IMR-90 (cell line): ENCODE measurements at regions not wholly inside any gene's neighbourhood (a gene's known extent, or its start where the extent isn't known, plus 50 kb on each side); places are given as distances from the start of the nearest gene placed in this dataset.

ENCODE experiments used
- CEBPB ChIP-seq: IDR thresholded peaks from 2 replicates; pipeline ENCODE4 v1.6.1; 2012; ENCODE audit warnings: low read depth, low read length, improper control_type of control experiment
- MAFK ChIP-seq: IDR thresholded peaks from 2 replicates; pipeline ENCODE4 v1.6.1; 2012; ENCODE audit warnings: low read depth, low read length, improper control_type of control experiment
- MAZ ChIP-seq: IDR thresholded peaks from 2 replicates; pipeline ENCODE4 v1.6.1; 2012; ENCODE audit warnings: low read depth, mild to moderate bottlenecking, low read length, improper control_type of control experiment, moderate library complexity, borderline replicate concordance
- MXI1 ChIP-seq: IDR thresholded peaks from 2 replicates; pipeline ENCODE4 v1.6.1; 2012; ENCODE audit warnings: low read depth, mild to moderate bottlenecking, low read length, moderate library complexity, borderline replicate concordance
- NFE2L2 ChIP-seq: fragments of 150-350 bp; IDR thresholded peaks from 2 replicates; pipeline ENCODE4 v1.6.1; 2016; ENCODE audit warnings: low read depth, mild to moderate bottlenecking, low read length
- POLR2A ChIP-seq: IDR thresholded peaks from 2 replicates; pipeline ENCODE4 v1.6.1; 2012; ENCODE audit warnings: mild to moderate bottlenecking, low read depth, low read length
- RAD21 ChIP-seq: IDR thresholded peaks from 2 replicates; pipeline ENCODE4 v1.6.1; 2012; ENCODE audit warnings: low read length, improper control_type of control experiment
- RFX5 ChIP-seq: IDR thresholded peaks from 2 replicates; pipeline ENCODE4 v1.8.0; 2012; ENCODE audit warnings: low read depth, mild to moderate bottlenecking, low read length, moderate library complexity
- SMC3 ChIP-seq: fragments of 150-350 bp; IDR thresholded peaks from 2 replicates; pipeline ENCODE4 v1.6.1; 2016; ENCODE audit warnings: low read depth, mild to moderate bottlenecking, antibody characterized with exemption, low read length, moderate library complexity
- TF ChIP-seq, protein P1 (sequence below): conservative IDR thresholded peaks from 2 replicates; pipeline ENCODE4 v1.5.1; 2012; ENCODE audit warnings: mild to moderate bottlenecking, low read depth, low read length, improper control_type of control experiment
- TF ChIP-seq, protein P2 (sequence below): fragments of 150-350 bp; IDR thresholded peaks from 2 replicates; pipeline ENCODE4 v1.6.1; 2017; ENCODE audit warnings: mild to moderate bottlenecking, antibody characterized with exemption, low read length, low read depth
- TF ChIP-seq, protein P3 (sequence below): fragments of 150-350 bp; IDR thresholded peaks from 2 replicates; pipeline ENCODE4 v1.6.1; 2016; ENCODE audit warnings: low read depth, mild to moderate bottlenecking, low read length, moderate library complexity, borderline replicate concordance

DNA sequence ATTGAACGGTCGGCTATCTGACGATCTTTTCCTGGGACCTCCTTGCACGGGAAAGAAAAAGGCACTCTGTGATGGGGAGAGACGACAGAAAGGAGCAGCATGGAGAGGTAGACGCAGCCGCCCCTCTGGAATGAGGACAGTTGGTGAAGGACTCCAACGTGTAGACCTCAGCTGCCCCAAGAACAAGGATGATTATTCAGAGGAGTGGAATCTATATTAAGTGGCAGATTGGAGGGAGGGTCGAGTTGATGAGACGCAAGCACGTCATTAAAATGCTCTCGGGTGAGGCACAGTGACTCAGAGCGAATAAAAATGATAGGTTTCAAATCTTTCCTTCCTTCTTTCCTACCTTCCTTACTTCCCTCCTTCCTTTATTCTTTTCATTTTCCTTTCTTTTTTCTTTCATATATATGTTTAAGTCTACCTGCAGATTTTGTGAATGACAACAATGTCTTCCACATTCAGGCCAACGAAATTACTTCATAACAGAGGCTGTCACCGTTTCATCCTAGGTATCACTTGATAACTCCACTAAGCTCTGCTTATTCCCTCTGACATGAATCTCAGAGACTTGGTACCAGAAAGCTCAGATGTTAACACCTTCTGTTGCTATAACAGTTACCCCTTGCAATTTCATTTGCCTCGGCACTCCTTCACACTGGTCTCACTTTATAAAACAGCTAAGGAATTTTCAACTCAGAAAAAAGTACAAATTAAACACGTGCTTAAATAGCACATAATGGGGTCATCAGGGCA, 110.0 kb upstream of the PPARGC1A start:
- TF ChIP-seq, protein P1, sequence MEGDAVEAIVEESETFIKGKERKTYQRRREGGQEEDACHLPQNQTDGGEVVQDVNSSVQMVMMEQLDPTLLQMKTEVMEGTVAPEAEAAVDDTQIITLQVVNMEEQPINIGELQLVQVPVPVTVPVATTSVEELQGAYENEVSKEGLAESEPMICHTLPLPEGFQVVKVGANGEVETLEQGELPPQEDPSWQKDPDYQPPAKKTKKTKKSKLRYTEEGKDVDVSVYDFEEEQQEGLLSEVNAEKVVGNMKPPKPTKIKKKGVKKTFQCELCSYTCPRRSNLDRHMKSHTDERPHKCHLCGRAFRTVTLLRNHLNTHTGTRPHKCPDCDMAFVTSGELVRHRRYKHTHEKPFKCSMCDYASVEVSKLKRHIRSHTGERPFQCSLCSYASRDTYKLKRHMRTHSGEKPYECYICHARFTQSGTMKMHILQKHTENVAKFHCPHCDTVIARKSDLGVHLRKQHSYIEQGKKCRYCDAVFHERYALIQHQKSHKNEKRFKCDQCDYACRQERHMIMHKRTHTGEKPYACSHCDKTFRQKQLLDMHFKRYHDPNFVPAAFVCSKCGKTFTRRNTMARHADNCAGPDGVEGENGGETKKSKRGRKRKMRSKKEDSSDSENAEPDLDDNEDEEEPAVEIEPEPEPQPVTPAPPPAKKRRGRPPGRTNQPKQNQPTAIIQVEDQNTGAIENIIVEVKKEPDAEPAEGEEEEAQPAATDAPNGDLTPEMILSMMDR = no peak
- TF ChIP-seq SMC3 = no peak
- no peak for TF ChIP-seq MXI1
- no peak for TF ChIP-seq POLR2A
- TF ChIP-seq MAZ = no peak
- TF ChIP-seq CEBPB = no peak
- no peak for TF ChIP-seq RFX5
- TF ChIP-seq RAD21 = no peak
- no peak for TF ChIP-seq MAFK
- no peak for TF ChIP-seq NFE2L2
- TF ChIP-seq, protein P2, sequence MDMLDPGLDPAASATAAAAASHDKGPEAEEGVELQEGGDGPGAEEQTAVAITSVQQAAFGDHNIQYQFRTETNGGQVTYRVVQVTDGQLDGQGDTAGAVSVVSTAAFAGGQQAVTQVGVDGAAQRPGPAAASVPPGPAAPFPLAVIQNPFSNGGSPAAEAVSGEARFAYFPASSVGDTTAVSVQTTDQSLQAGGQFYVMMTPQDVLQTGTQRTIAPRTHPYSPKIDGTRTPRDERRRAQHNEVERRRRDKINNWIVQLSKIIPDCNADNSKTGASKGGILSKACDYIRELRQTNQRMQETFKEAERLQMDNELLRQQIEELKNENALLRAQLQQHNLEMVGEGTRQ = no peak
- TF ChIP-seq, protein P3, sequence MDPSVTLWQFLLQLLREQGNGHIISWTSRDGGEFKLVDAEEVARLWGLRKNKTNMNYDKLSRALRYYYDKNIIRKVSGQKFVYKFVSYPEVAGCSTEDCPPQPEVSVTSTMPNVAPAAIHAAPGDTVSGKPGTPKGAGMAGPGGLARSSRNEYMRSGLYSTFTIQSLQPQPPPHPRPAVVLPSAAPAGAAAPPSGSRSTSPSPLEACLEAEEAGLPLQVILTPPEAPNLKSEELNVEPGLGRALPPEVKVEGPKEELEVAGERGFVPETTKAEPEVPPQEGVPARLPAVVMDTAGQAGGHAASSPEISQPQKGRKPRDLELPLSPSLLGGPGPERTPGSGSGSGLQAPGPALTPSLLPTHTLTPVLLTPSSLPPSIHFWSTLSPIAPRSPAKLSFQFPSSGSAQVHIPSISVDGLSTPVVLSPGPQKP = no peak
